T-helper 2 cell treated with Interferon-gamma antibody and Interleukin-4, amounts not matched to agents 5 μg/mL and 100 μg/mL, for 36 hours (primary cell): ENCODE measurements at regions not wholly inside any gene's neighbourhood (a gene's known extent, or its start where the extent isn't known, plus 50 kb on each side); places are given as distances from the start of the nearest gene placed in this dataset.

Experiments
- DNase-seq: peaks from one replicate; pipeline ENCODE4 v3.0.0; 2021; ENCODE audit warnings: low spot score
- H3K27ac Mint-ChIP-seq: one replicate; pipeline ENCODE4 v1.8.0; 2021; ENCODE audit warnings: mild to moderate bottlenecking, mixed read lengths
- H3K27me3 Mint-ChIP-seq: one replicate; pipeline ENCODE4 v1.8.0; 2021; ENCODE audit warnings: low read depth, mixed read lengths
- H3K36me3 Mint-ChIP-seq: one replicate; pipeline ENCODE4 v1.8.0; 2021; ENCODE audit warnings: low read depth, mixed read lengths
- H3K4me1 Mint-ChIP-seq: one replicate; pipeline ENCODE4 v1.8.0; 2021; ENCODE audit warnings: low read depth, mixed read lengths
- H3K4me3 Mint-ChIP-seq: one replicate; pipeline ENCODE4 v1.8.0; 2022; ENCODE audit warnings: mild to moderate bottlenecking, moderate library complexity, mixed read lengths
- H3K9me3 Mint-ChIP-seq: one replicate; pipeline ENCODE4 v1.8.0; 2021; ENCODE audit warnings: mixed read lengths

- H3K4me1 Mint-ChIP-seq = no peaks in the 10 kb centered on the region
- no peak overlapping the region for H3K27ac Mint-ChIP-seq
- H3K4me3 Mint-ChIP-seq = no peak overlapping the region
- H3K36me3 Mint-ChIP-seq = no peaks in the 10 kb centered on the region
- DNase-seq = no peak
- H3K9me3 Mint-ChIP-seq = no peaks in the 10 kb centered on the region
- H3K27me3 Mint-ChIP-seq = no peaks in the 10 kb centered on the region
Observed at GRCh38 chr12:46103559-46104383, 113.4 kb upstream of the SCAF11 start.

GRCh38 chr12:46101485-46101869 is 111.1 kb upstream of the SCAF11 start:
- H3K4me1 Mint-ChIP-seq = no peaks in the 10 kb centered on the region
- no peak for DNase-seq
- H3K36me3 Mint-ChIP-seq = no peaks in the 10 kb centered on the region
- peaks cover 3% of the 10 kb centered on the region for H3K27me3 Mint-ChIP-seq
- H3K27ac Mint-ChIP-seq = no peak overlapping the region
- H3K4me3 Mint-ChIP-seq = no peak overlapping the region
- peaks cover under 1% of the 10 kb centered on the region for H3K9me3 Mint-ChIP-seq

GRCh38 chr12:46100551-46101484 is 110.4 kb upstream of the SCAF11 start:
- Mint-ChIP-seq H3K27me3 (peaks cover 3% of the 10 kb centered on the region), H3K4me1 (no peaks in the 10 kb centered on the region), H3K9me3 (peaks cover 4% of the 10 kb centered on the region), H3K4me3 (no peak overlapping the region), H3K27ac (no peak overlapping the region), H3K36me3 (no peaks in the 10 kb centered on the region)
- DNase-seq = no peak

GRCh38 chr12:46089414-46090162 is 99.2 kb upstream of the SCAF11 start:
- no peak overlapping the region for H3K27ac Mint-ChIP-seq

GRCh38 chr12:46087916-46088439 is 97.6 kb upstream of the SCAF11 start:
- H3K4me1 Mint-ChIP-seq = no peaks in the 10 kb centered on the region
- no peak for DNase-seq
- no peaks in the 10 kb centered on the region for H3K36me3 Mint-ChIP-seq
- H3K4me3 Mint-ChIP-seq = no peak overlapping the region
- H3K9me3 Mint-ChIP-seq = peaks cover 21% of the 10 kb centered on the region
- H3K27ac Mint-ChIP-seq = no peak overlapping the region
- H3K27me3 Mint-ChIP-seq = peaks cover 2% of the 10 kb centered on the region

More at GRCh38 chr12:46089414-46090162, 99.2 kb upstream of the SCAF11 start:
- Mint-ChIP-seq H3K4me1 (no peaks in the 10 kb centered on the region), H3K27me3 (peaks cover 2% of the 10 kb centered on the region), H3K36me3 (no peaks in the 10 kb centered on the region), H3K4me3 (no peak overlapping the region), H3K9me3 (peaks cover 16% of the 10 kb centered on the region)
- DNase-seq = no peak

- no peak for DNase-seq
- Mint-ChIP-seq H3K4me1 (no peaks in the 10 kb centered on the region), H3K4me3 (no peak overlapping the region), H3K27ac (no peak overlapping the region), H3K27me3 (no peaks in the 10 kb centered on the region), H3K36me3 (no peaks in the 10 kb centered on the region), H3K9me3 (peaks cover 14% of the 10 kb centered on the region)
Observed at GRCh38 chr12:46084666-46085631, 94.6 kb upstream of the SCAF11 start.

- no peaks in the 10 kb centered on the region for H3K4me1 Mint-ChIP-seq
- DNase-seq = no peak
- no peak overlapping the region for H3K4me3 Mint-ChIP-seq
- no peak overlapping the region for H3K27ac Mint-ChIP-seq
- H3K27me3 Mint-ChIP-seq = no peaks in the 10 kb centered on the region
- H3K9me3 Mint-ChIP-seq = peaks cover 28% of the 10 kb centered on the region
- H3K36me3 Mint-ChIP-seq = no peaks in the 10 kb centered on the region
Observed at GRCh38 chr12:46082490-46083200, 92.3 kb upstream of the SCAF11 start.

DNA sequence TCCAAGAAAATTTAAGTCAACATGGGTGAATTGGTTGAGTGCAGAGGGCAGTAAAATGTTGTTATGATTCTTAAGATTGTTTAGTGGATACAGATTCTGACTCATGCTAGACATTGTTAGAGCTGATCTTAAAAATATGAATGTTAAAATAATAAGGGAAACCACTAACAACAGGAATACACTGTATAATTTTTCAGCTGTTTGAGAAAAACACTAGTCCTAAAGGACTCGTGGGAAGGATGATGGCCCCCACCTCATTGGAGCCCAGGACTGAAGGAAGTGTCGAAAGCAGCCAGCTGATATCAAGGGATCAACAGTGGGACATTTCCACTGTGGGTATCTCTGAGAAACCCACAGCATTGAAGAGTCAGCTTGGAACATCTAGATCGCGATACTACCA is 82.9 kb upstream of the SCAF11 start:
- H3K4me3 Mint-ChIP-seq = no peak overlapping the region
- DNase-seq = no peak
- no peaks in the 10 kb centered on the region for H3K36me3 Mint-ChIP-seq
- H3K27ac Mint-ChIP-seq = no peak overlapping the region
- peaks cover 3% of the 10 kb centered on the region for H3K27me3 Mint-ChIP-seq
- peaks cover 6% of the 10 kb centered on the region for H3K4me1 Mint-ChIP-seq
- H3K9me3 Mint-ChIP-seq = peaks cover 3% of the 10 kb centered on the region

DNA sequence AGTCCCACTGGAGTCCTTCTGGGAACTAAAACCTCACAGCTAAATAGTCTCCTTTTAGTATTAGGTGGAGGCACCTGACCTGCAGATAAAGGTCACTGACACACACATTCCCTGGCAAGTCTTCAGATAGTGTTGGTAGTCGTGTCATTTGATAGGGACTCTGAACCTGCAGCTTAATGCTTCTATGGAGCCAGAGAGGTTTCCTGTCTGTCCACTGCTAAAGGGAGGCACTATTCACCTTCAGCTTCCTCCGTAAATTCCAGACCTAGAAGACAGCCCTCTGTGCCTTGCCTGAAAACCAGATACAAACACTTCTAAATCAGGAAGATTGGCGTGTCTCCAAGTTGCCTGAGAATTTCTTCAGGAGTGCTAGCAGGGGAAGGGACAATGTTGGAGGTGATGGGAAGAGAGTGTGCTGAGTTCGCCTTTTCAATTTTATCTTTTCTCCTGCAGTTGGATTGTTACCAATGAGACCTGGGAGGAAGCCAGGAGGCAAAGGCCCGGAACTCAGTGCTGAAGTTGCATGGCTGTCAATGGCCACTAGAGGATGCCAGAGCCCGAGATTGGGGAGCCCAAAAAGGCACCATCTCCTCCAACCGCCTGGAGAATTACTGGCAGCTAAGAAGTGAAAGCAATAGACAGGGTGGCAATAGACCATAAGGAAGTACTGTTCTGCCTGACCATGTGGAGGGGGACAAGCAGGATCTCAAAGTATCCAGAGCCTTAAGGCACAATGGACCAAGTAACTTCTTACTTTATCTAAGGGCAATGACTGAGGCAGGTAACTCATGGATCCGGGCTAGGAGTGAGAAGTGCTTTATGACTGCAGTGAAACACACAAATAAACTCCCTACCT is 81.6 kb upstream of the SCAF11 start:
- Mint-ChIP-seq H3K4me1 (peaks cover 6% of the 10 kb centered on the region), H3K9me3 (no peaks in the 10 kb centered on the region), H3K36me3 (no peaks in the 10 kb centered on the region), H3K27ac (peak overlapping the region; percentile 37), H3K4me3 (no peak overlapping the region), H3K27me3 (peaks cover 5% of the 10 kb centered on the region)
- peak; percentile 40 for DNase-seq

DNA sequence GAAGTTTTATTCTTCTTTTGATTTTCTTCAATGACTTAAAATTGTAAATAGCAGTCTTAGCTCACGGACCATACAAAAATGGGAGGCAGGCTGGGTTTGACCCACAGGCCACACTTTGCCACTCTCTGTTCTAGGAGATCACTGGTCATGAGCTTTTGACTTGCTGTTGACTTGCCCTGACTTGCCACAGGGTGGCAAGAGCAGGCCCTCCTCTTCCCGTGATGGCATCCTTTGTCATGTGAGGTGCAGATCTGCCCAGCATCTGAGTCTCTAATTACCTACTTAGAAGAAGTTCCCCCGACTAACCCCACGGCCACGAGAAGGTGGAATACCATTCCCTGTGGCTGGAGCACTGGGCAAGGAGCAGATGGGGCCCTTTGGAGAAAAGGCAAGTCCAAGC is 81.0 kb upstream of the SCAF11 start:
- Mint-ChIP-seq H3K9me3 (no peaks in the 10 kb centered on the region), H3K27ac (no peak overlapping the region), H3K27me3 (peaks cover 5% of the 10 kb centered on the region), H3K36me3 (no peaks in the 10 kb centered on the region), H3K4me3 (no peak overlapping the region), H3K4me1 (peaks cover 6% of the 10 kb centered on the region)
- DNase-seq = no peak

GRCh38 chr12:46067094-46067493 is 76.7 kb upstream of the SCAF11 start:
- Mint-ChIP-seq H3K27ac (no peak overlapping the region), H3K36me3 (no peaks in the 10 kb centered on the region), H3K4me1 (peaks cover 2% of the 10 kb centered on the region), H3K4me3 (no peak overlapping the region), H3K27me3 (peaks cover 3% of the 10 kb centered on the region), H3K9me3 (no peaks in the 10 kb centered on the region)
- DNase-seq = no peak
